Activated naive CD4-positive, alpha-beta T cell treated with anti-CD3 and anti-CD28 coated beads, Interleukin-2, amount 10 ng/mL, durations not matched to agents 7 days and 5 days (primary cell): ENCODE measurements at regions not wholly inside any gene's neighbourhood (a gene's known extent, or its start where the extent isn't known, plus 50 kb on each side); places are given as distances from the start of the nearest gene placed in this dataset.

Experiments used
- CTCF ChIA-PET: fragments of 350-600 bp; sonication (Branson Sonifier 250); formaldehyde crosslinking; loops from one replicate; lab custom pipeline; 2021; ENCODE audit warnings: antibody characterized with exemption; lab: Charles Lee
- DNase-seq: peaks from one replicate; pipeline ENCODE4 v3.0.0-alpha.2; 2020
- H3K27ac Mint-ChIP-seq: one replicate; pipeline ENCODE4 v1.8.0; 2021; ENCODE audit warnings: mild to moderate bottlenecking, moderate library complexity, mixed read lengths
- H3K27me3 Mint-ChIP-seq: one replicate; pipeline ENCODE4 v1.8.0; 2021; ENCODE audit warnings: mild to moderate bottlenecking, mixed read lengths
- H3K36me3 Mint-ChIP-seq: one replicate; pipeline ENCODE4 v1.8.0; 2021; ENCODE audit warnings: mixed read lengths
- H3K4me1 Mint-ChIP-seq: one replicate; pipeline ENCODE4 v1.8.0; 2021; ENCODE audit warnings: mixed read lengths
- H3K4me3 Mint-ChIP-seq: one replicate; pipeline ENCODE4 v1.8.0; 2021; ENCODE audit warnings: mild to moderate bottlenecking, moderate library complexity, mixed read lengths
- H3K9me3 Mint-ChIP-seq: one replicate; pipeline ENCODE4 v1.8.0; 2021; ENCODE audit warnings: mixed read lengths

- CTCF ChIA-PET: no interaction called here
Measured at GRCh38 chr3:59308001-59308400, 258.2 kb upstream of the CFAP20DC start.

DNA sequence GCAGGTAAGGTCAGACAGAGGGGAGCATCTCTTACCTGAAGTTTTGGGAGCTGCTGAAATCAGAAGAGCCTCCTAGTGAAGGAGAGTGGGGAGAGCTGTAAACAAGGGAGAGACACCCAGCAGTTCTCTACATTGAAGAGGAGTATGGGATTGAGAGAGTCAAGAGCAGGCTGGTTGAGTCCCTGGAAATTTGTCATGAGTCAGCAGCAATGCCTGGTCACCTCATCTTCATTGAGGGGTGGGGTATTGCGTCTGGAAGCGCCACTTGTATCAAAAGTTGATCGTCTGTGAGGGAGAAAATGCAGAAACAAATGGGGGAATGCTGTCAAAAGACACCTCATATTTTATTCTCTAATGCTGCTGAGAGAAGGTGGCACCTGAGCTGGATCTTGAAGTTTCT is 256.6 kb upstream of the CFAP20DC start:
- no peak for DNase-seq
- H3K9me3 Mint-ChIP-seq: no peaks in the 10 kb centered on the region
- H3K4me1 Mint-ChIP-seq: peaks cover 4% of the 10 kb centered on the region
- no peak overlapping the region for H3K4me3 Mint-ChIP-seq
- no peaks in the 10 kb centered on the region for H3K36me3 Mint-ChIP-seq
- CTCF ChIA-PET: interaction anchor here (1.1 kb wide), 1 partner anchor 20 kb away, joined by 3 read pairs; no protein-coding TSS in a partner anchor
- H3K27ac Mint-ChIP-seq: no peak overlapping the region
- H3K27me3 Mint-ChIP-seq: peaks cover 3% of the 10 kb centered on the region

More at GRCh38 chr3:59308001-59308400, 258.2 kb upstream of the CFAP20DC start:
- no peaks in the 10 kb centered on the region for H3K9me3 Mint-ChIP-seq
- no peak overlapping the region for H3K4me3 Mint-ChIP-seq
- H3K36me3 Mint-ChIP-seq: no peaks in the 10 kb centered on the region
- DNase-seq: no peak
- H3K4me1 Mint-ChIP-seq: no peaks in the 10 kb centered on the region
- H3K27ac Mint-ChIP-seq: no peak overlapping the region
- H3K27me3 Mint-ChIP-seq: peaks cover 8% of the 10 kb centered on the region

DNA sequence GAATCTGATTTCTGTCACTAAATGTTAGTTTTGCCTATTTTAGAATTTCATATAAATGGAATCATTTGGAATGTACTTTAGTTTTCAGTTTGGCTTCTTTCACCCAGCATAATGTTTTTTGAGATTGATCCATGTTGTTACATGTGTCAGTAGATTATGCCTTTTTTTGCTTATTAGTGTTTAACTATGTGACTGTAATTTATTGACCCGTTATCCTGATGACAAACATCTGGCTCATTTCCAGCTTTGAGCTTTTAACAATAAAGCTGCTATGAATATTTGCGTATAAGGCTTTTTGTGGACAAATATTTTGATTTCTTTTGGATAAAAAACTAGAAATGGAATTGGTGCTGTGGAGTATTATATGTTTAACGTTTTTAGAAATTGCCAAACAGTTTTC is 254.5 kb upstream of the CFAP20DC start:
- no peak overlapping the region for H3K4me3 Mint-ChIP-seq
- CTCF ChIA-PET: interaction anchor here (1.2 kb wide), 1 partner anchor 9 kb away, joined by 5 read pairs; no protein-coding TSS in a partner anchor
- no peak for DNase-seq
- no peaks in the 10 kb centered on the region for H3K36me3 Mint-ChIP-seq
- peaks cover 3% of the 10 kb centered on the region for H3K27me3 Mint-ChIP-seq
- no peak overlapping the region for H3K27ac Mint-ChIP-seq
- H3K9me3 Mint-ChIP-seq: peaks cover 3% of the 10 kb centered on the region
- peaks cover 6% of the 10 kb centered on the region for H3K4me1 Mint-ChIP-seq

- CTCF ChIA-PET: interaction anchor here (1.2 kb wide), 1 partner anchor 10 kb away, joined by 5 read pairs; no protein-coding TSS in a partner anchor
- Mint-ChIP-seq H3K9me3 (peaks cover 3% of the 10 kb centered on the region), H3K36me3 (no peaks in the 10 kb centered on the region), H3K27ac (no peak overlapping the region), H3K4me3 (no peak overlapping the region), H3K27me3 (peaks cover 3% of the 10 kb centered on the region), H3K4me1 (peaks cover 6% of the 10 kb centered on the region)
- no peak for DNase-seq
Measured at GRCh38 chr3:59303452-59303851, 253.6 kb upstream of the CFAP20DC start.

DNA sequence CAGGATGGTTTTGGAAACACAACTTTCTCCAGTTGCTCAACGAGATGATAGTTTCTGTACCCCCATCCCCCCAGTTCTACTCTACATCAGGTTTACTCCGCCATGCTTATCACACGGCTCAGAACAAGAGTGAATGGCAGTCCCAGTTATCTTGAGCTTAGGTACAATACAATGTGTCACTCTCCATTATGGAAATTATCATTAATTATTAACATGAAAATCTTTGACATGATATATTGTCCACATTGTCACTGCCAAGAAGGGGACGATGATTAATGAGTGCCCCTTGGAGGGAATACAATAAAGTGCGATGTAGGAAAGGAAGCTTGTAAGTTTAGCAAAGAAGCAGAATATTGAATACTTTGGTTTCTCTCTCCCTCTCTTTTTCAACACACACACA is 252.6 kb upstream of the CFAP20DC start:
- H3K4me1 Mint-ChIP-seq: peaks cover 6% of the 10 kb centered on the region
- DNase-seq: no peak
- H3K27me3 Mint-ChIP-seq: peaks cover 3% of the 10 kb centered on the region
- H3K9me3 Mint-ChIP-seq: peaks cover 3% of the 10 kb centered on the region
- H3K36me3 Mint-ChIP-seq: no peaks in the 10 kb centered on the region
- no peak overlapping the region for H3K27ac Mint-ChIP-seq
- H3K4me3 Mint-ChIP-seq: no peak overlapping the region
- CTCF ChIA-PET: no interaction called here

- H3K9me3 Mint-ChIP-seq: peaks cover 5% of the 10 kb centered on the region
- CTCF ChIA-PET: no interaction called here
- no peak overlapping the region for H3K4me3 Mint-ChIP-seq
- no peaks in the 10 kb centered on the region for H3K27me3 Mint-ChIP-seq
- no peak overlapping the region for H3K27ac Mint-ChIP-seq
- H3K4me1 Mint-ChIP-seq: peaks cover 6% of the 10 kb centered on the region
- no peaks in the 10 kb centered on the region for H3K36me3 Mint-ChIP-seq
- no peak for DNase-seq
Measured at GRCh38 chr3:59300733-59301132, 250.9 kb upstream of the CFAP20DC start.

GRCh38 chr3:59299561-59299960 is 249.7 kb upstream of the CFAP20DC start:
- no peak for DNase-seq
- Mint-ChIP-seq H3K4me1 (peaks cover 6% of the 10 kb centered on the region), H3K27ac (no peak overlapping the region), H3K4me3 (no peak overlapping the region), H3K27me3 (no peaks in the 10 kb centered on the region), H3K36me3 (no peaks in the 10 kb centered on the region), H3K9me3 (peaks cover 5% of the 10 kb centered on the region)
- CTCF ChIA-PET: no interaction called here

- H3K27me3 Mint-ChIP-seq: no peaks in the 10 kb centered on the region
- peaks cover 12% of the 10 kb centered on the region for H3K9me3 Mint-ChIP-seq
- CTCF ChIA-PET: no interaction called here
- H3K4me3 Mint-ChIP-seq: no peak overlapping the region
- no peaks in the 10 kb centered on the region for H3K4me1 Mint-ChIP-seq
- no peak for DNase-seq
- H3K36me3 Mint-ChIP-seq: no peaks in the 10 kb centered on the region
- H3K27ac Mint-ChIP-seq: no peak overlapping the region
Measured at GRCh38 chr3:59290358-59290757, 240.5 kb upstream of the CFAP20DC start.

DNA sequence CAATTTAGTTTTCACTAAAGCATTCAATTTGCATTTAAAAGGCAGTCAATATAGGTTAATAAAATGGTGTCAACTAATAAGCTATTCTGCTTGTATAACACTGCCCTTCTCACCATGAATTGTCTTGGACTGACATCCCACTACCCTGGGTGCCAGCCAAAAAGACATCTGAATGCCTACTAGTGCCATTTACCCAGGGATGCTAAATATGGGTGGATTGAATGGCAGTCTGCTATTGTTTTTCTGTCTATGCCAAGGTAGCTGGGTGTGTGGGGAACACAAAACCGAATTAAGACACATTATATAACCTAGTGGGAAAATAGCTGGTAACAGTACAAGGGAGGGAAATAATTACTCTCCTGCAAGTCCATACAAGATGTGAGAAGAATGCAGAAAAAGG is 240.0 kb upstream of the CFAP20DC start:
- CTCF ChIA-PET: no interaction called here
- Mint-ChIP-seq H3K4me1 (no peaks in the 10 kb centered on the region), H3K27ac (no peak overlapping the region), H3K36me3 (no peaks in the 10 kb centered on the region), H3K4me3 (no peak overlapping the region), H3K27me3 (no peaks in the 10 kb centered on the region), H3K9me3 (peaks cover 12% of the 10 kb centered on the region)
- no peak for DNase-seq

DNA sequence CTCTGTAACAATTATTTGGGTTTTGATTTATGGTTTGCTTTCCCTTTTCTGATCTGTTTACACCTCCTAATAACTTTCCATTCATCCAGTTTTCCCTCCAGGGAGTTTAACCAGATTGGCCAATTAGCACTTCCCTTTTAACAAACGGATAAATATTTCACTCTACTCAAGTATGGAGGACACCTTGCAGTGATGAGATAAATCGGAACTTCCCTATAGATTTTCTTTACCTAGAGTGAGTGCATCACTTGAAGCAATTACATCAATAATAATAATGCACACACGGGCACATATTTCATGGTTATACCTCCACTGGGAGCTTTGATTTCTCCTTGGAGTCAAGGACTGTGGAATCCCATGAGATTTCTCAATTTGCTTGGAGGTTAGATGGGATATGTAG is 239.1 kb upstream of the CFAP20DC start:
- H3K4me3 Mint-ChIP-seq: no peak overlapping the region
- peaks cover 9% of the 10 kb centered on the region for H3K9me3 Mint-ChIP-seq
- H3K4me1 Mint-ChIP-seq: no peaks in the 10 kb centered on the region
- CTCF ChIA-PET: no interaction called here
- no peak overlapping the region for H3K27ac Mint-ChIP-seq
- H3K36me3 Mint-ChIP-seq: no peaks in the 10 kb centered on the region
- DNase-seq: no peak
- H3K27me3 Mint-ChIP-seq: no peaks in the 10 kb centered on the region

GRCh38 chr3:59286791-59287531 is 237.1 kb upstream of the CFAP20DC start:
- no peaks in the 10 kb centered on the region for H3K36me3 Mint-ChIP-seq
- DNase-seq: no peak
- no peaks in the 10 kb centered on the region for H3K9me3 Mint-ChIP-seq
- H3K4me1 Mint-ChIP-seq: no peaks in the 10 kb centered on the region
- CTCF ChIA-PET: interaction anchor here (0.6 to 1.6 kb wide), 7 partner anchors 52 to 293 kb away, joined by 3 to 8 read pairs (median 4); no protein-coding TSS in a partner anchor
- no peak overlapping the region for H3K4me3 Mint-ChIP-seq
- no peaks in the 10 kb centered on the region for H3K27me3 Mint-ChIP-seq
- H3K27ac Mint-ChIP-seq: no peak overlapping the region

DNA sequence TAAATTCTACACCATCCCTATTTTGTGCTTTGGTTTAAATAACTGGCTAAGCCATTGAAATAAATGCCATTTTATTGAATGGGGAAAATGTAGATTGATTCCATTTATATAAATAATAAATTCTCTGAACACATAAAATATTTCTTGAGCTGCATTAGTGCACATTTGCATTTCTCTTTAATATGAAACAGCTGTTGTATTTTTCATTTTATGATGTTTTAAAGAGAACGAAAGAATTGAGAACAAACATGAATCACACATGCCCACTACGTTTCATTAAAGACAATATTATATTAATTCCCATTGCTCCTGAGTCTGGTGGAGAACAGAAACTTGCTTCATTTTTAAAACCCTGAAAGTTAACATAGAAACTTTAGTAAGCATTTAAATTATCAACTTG is 235.7 kb upstream of the CFAP20DC start:
- H3K4me1 Mint-ChIP-seq: no peaks in the 10 kb centered on the region
- H3K9me3 Mint-ChIP-seq: no peaks in the 10 kb centered on the region
- CTCF ChIA-PET: interaction anchor here (1.1 to 1.6 kb wide), 3 partner anchors 72 to 291 kb away, joined by 3 to 7 read pairs (median 4); no protein-coding TSS in a partner anchor
- no peak overlapping the region for H3K27ac Mint-ChIP-seq
- H3K27me3 Mint-ChIP-seq: no peaks in the 10 kb centered on the region
- DNase-seq: no peak
- H3K36me3 Mint-ChIP-seq: no peaks in the 10 kb centered on the region
- H3K4me3 Mint-ChIP-seq: no peak overlapping the region

GRCh38 chr3:59284926-59285325 is 235.1 kb upstream of the CFAP20DC start:
- Mint-ChIP-seq H3K4me3 (no peak overlapping the region), H3K27me3 (no peaks in the 10 kb centered on the region), H3K9me3 (no peaks in the 10 kb centered on the region), H3K27ac (no peak overlapping the region), H3K36me3 (no peaks in the 10 kb centered on the region), H3K4me1 (no peaks in the 10 kb centered on the region)
- DNase-seq: no peak
- CTCF ChIA-PET: no interaction called here

DNA sequence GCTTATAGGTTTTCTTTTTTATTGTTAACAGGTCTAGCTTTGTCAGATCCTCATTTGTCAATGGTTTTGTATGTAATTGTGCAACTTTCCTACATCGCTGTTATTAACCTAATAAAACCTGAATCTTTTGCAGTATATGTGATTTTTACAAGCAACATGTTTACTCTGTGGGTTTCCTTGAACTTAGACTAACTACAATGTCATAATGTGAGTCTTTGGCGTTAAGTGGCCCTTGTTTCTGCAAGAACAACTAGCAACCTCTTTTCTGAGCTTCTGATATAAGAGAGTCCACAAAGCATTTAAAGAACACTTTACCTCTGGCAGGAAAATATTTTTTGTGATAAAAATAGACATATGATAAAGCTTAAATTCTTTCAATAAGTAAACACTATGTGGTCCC is 230.3 kb upstream of the CFAP20DC start:
- DNase-seq: no peak
- peaks cover 4% of the 10 kb centered on the region for H3K27me3 Mint-ChIP-seq
- CTCF ChIA-PET: no interaction called here
- H3K36me3 Mint-ChIP-seq: no peaks in the 10 kb centered on the region
- no peaks in the 10 kb centered on the region for H3K9me3 Mint-ChIP-seq
- H3K27ac Mint-ChIP-seq: no peak overlapping the region
- no peak overlapping the region for H3K4me3 Mint-ChIP-seq
- H3K4me1 Mint-ChIP-seq: no peaks in the 10 kb centered on the region

GRCh38 chr3:59277816-59278215 is 228.0 kb upstream of the CFAP20DC start:
- Mint-ChIP-seq H3K27me3 (peaks cover 4% of the 10 kb centered on the region), H3K36me3 (no peaks in the 10 kb centered on the region), H3K27ac (no peak overlapping the region), H3K9me3 (no peaks in the 10 kb centered on the region), H3K4me1 (no peaks in the 10 kb centered on the region), H3K4me3 (no peak overlapping the region)
- CTCF ChIA-PET: no interaction called here
- no peak for DNase-seq
